H1 (cell line): ENCODE measurements at regions not wholly inside any gene's neighbourhood (a gene's known extent, or its start where the extent isn't known, plus 50 kb on each side); places are given as distances from the start of the nearest gene placed in this dataset.

ENCODE experiments used
- CTCF ChIA-PET: fragments of 300-600 bp; sonication (Branson Sonifier 250); formaldehyde crosslinking; loops from one replicate; lab custom pipeline; 2021; ENCODE audit not compliant: partially characterized antibody; lab: Charles Lee
- POLR2A ChIA-PET: fragments of 300-600 bp; sonication (Branson Sonifier 250); formaldehyde crosslinking; loops from one replicate; lab custom pipeline; 2021; ENCODE audit warnings: inconsistent platforms; ENCODE audit not compliant: partially characterized antibody; lab: Charles Lee
- DNase-seq, 2 experiments: peaks; one replicate each; pipeline versions ENCODE4 v3.0.0 to v3.0.0-alpha.2; 2010 to 2022; ENCODE audit warnings: low spot score in 2 of 2, low read depth in 1 of 2, mixed read lengths in 1 of 2
- FAIRE-seq: peaks from 2 replicates; lab custom pipeline; 2011; peaks lifted over from hg19 to GRCh38; lab: Jason Lieb, UNC
- H2AFZ ChIP-seq: 2 replicates; pipeline ENCODE4 v1.8.1; 2012; ENCODE audit warnings: low read length, inconsistent platforms
- H2AK5ac ChIP-seq: 2 replicates; pipeline ENCODE4 v1.6.1; 2013; ENCODE audit warnings: low read depth, low read length
- H2BK120ac ChIP-seq: replicated peaks from 2 replicates; pipeline ENCODE3; 2013; ENCODE audit warnings: low read depth, low read length, inconsistent platforms
- H2BK12ac ChIP-seq: 2 replicates; pipeline ENCODE4 v1.6.1; 2013; ENCODE audit warnings: low read depth, low read length
- H2BK15ac ChIP-seq: 2 replicates; pipeline ENCODE4 v1.6.1; 2013; ENCODE audit warnings: low read length
- H2BK20ac ChIP-seq: 2 replicates; pipeline ENCODE4 v1.6.1; 2013; ENCODE audit warnings: low read length
- H2BK5ac ChIP-seq: 2 replicates; pipeline ENCODE4 v1.6.1; 2013; ENCODE audit warnings: low read depth, low read length
- H3K14ac ChIP-seq: 2 replicates; pipeline ENCODE4 v1.6.1; 2013; ENCODE audit warnings: inconsistent platforms; ENCODE audit not compliant: insufficient read length
- H3K18ac ChIP-seq: 2 replicates; pipeline ENCODE4 v1.6.1; 2013; ENCODE audit warnings: low read length; ENCODE audit errors: extremely low read depth
- H3K23ac ChIP-seq: 2 replicates; pipeline ENCODE4 v1.6.1; 2013; ENCODE audit warnings: inconsistent platforms; ENCODE audit not compliant: insufficient read length
- H3K23me2 ChIP-seq: 2 replicates; pipeline ENCODE4 v1.6.1; 2013; ENCODE audit warnings: low read depth, low read length
- H3K27ac ChIP-seq: 2 replicates; pipeline ENCODE4 v1.6.1; 2011; ENCODE audit warnings: low read depth, low read length, inconsistent platforms
- H3K27me3 ChIP-seq, 4 experiments: replicated peaks in 1 of 4; 1 replicate in 1 of 4; 2 replicates in 3 of 4; pipeline versions ENCODE4 v1.6.1 to v1.8.1; 2011 to 2013; ENCODE audit warnings: low read length in 3 of 4, mild to moderate bottlenecking in 3 of 4, inconsistent platforms in 2 of 4, mixed read lengths in 2 of 4, moderate library complexity in 1 of 4; ENCODE audit not compliant: control insufficient read depth in 3 of 4, insufficient read depth in 3 of 4; ENCODE audit errors: extremely low read depth in 1 of 4
- H3K36me3 ChIP-seq, 4 experiments: 2 replicates each; pipeline versions ENCODE4 v1.6.1 to v1.8.1; 2011 to 2013; ENCODE audit warnings: mild to moderate bottlenecking in 4 of 4, low read length in 3 of 4, moderate library complexity in 2 of 4, control low read depth in 1 of 4, inconsistent platforms in 1 of 4; ENCODE audit not compliant: insufficient read depth in 4 of 4, control insufficient read depth in 2 of 4
- H3K4ac ChIP-seq: replicated peaks from 2 replicates; pipeline ENCODE3; 2013; ENCODE audit warnings: low read length, low read depth, mixed read lengths, inconsistent platforms; ENCODE audit not compliant: insufficient read length
- H3K4me1 ChIP-seq, 4 experiments: replicated peaks in 1 of 4; 1 replicate in 1 of 4; 2 replicates in 3 of 4; pipeline versions ENCODE4 v1.6.1 to v1.8.1; 2011 to 2013; ENCODE audit warnings: low read length in 3 of 4, inconsistent platforms in 2 of 4, mixed read lengths in 1 of 4; ENCODE audit not compliant: insufficient read depth in 4 of 4, control insufficient read depth in 3 of 4
- H3K4me2 ChIP-seq, 2 experiments: 2 replicates each; pipeline versions ENCODE4 v1.6.1 to v1.8.1; 2011 to 2013; ENCODE audit warnings: low read depth in 2 of 2, low read length in 2 of 2, control low read depth in 1 of 2, inconsistent platforms in 1 of 2, mild to moderate bottlenecking in 1 of 2; ENCODE audit not compliant: insufficient read depth in 1 of 2
- H3K4me3 ChIP-seq, 4 experiments: fragments of 200-600, 300-600 bp in 1 of 4; sonication (generic), shearing (Covaris generic), sonication (Bioruptor Twin) in 1 of 4; 2 replicates each; pipeline versions ENCODE4 v1.5.1 to v1.8.1; 2011 to 2016; ENCODE audit warnings: low read length in 4 of 4, low read depth in 3 of 4, control low read depth in 2 of 4, inconsistent platforms in 2 of 4, mild to moderate bottlenecking in 2 of 4, mixed read lengths in 1 of 4, moderate library complexity in 1 of 4; ENCODE audit not compliant: insufficient read depth in 2 of 4; ENCODE audit errors: extremely low read depth in 1 of 4
- H3K56ac ChIP-seq: replicated peaks from 2 replicates; pipeline ENCODE3; 2013; ENCODE audit warnings: low read depth, mild to moderate bottlenecking, mixed read lengths, low read length, inconsistent platforms; ENCODE audit not compliant: insufficient read length
- H3K79me1 ChIP-seq: 2 replicates; pipeline ENCODE4 v1.6.1; 2013; ENCODE audit warnings: low read depth, low read length, control low read depth
- H3K79me2 ChIP-seq, 2 experiments: 2 replicates each; pipeline versions ENCODE4 v1.6.1 to v1.8.1; 2012 to 2013; ENCODE audit warnings: low read length in 2 of 2, mild to moderate bottlenecking in 2 of 2, inconsistent platforms in 1 of 2; ENCODE audit not compliant: insufficient read depth in 2 of 2, control insufficient read depth in 1 of 2
- H3K9ac ChIP-seq, 4 experiments: replicated peaks in 1 of 4; 1 replicate in 1 of 4; 2 replicates in 3 of 4; pipeline versions ENCODE4 v1.6.1 to v1.8.1; 2011 to 2013; ENCODE audit warnings: low read depth in 3 of 4, low read length in 3 of 4, control low read depth in 2 of 4, mild to moderate bottlenecking in 2 of 4, moderate library complexity in 2 of 4, inconsistent platforms in 1 of 4; ENCODE audit errors: extremely low read depth in 1 of 4
- H3K9me3 ChIP-seq, 2 experiments: 2 replicates each; pipeline versions ENCODE4 v1.6.1 to v1.8.1; 2012 to 2013; ENCODE audit warnings: mild to moderate bottlenecking in 2 of 2, moderate library complexity in 2 of 2, control low read depth in 1 of 2, inconsistent platforms in 1 of 2, low read depth in 1 of 2, low read length in 1 of 2, mixed read lengths in 1 of 2; ENCODE audit not compliant: insufficient read depth in 2 of 2
- H4K20me1 ChIP-seq, 2 experiments: replicated peaks in 1 of 2; 2 replicates each; pipeline versions ENCODE3 to v1.8.1; 2011 to 2013; ENCODE audit warnings: inconsistent platforms in 2 of 2, low read length in 2 of 2, mild to moderate bottlenecking in 1 of 2; ENCODE audit not compliant: insufficient read depth in 2 of 2, control insufficient read depth in 1 of 2
- H4K5ac ChIP-seq: 2 replicates; pipeline ENCODE4 v1.6.1; 2013; ENCODE audit warnings: low read length, low read depth, mixed read lengths, inconsistent platforms; ENCODE audit not compliant: insufficient read length
- H4K8ac ChIP-seq: 2 replicates; pipeline ENCODE4 v1.8.0; 2013; ENCODE audit warnings: mild to moderate bottlenecking, moderate library complexity, low read length, inconsistent platforms; ENCODE audit not compliant: insufficient read depth; ENCODE audit errors: extremely low read depth
- H4K91ac ChIP-seq: replicated peaks from 2 replicates; pipeline ENCODE3; 2013; ENCODE audit warnings: low read length, mixed read lengths, inconsistent platforms; ENCODE audit not compliant: insufficient read length
- ATF3 ChIP-seq: IDR thresholded peaks from 2 replicates; pipeline ENCODE4 v1.6.1; 2011; ENCODE audit warnings: low read depth, mild to moderate bottlenecking, low read length; ENCODE audit not compliant: insufficient read depth
- HDAC6 ChIP-seq: IDR thresholded peaks from one replicate; pipeline ENCODE4 v1.7.1; 2012; ENCODE audit warnings: low read depth, mild to moderate bottlenecking, inconsistent platforms, low read length, moderate library complexity
- JUN ChIP-seq: IDR thresholded peaks from 2 replicates; pipeline ENCODE4 v1.6.1; 2011; ENCODE audit warnings: low read depth, mild to moderate bottlenecking, improper control_type of control experiment, low read length
- KDM4A ChIP-seq: IDR thresholded peaks from one replicate; pipeline ENCODE4 v1.7.1; 2012; ENCODE audit warnings: low read depth, mild to moderate bottlenecking, moderate library complexity, low read length, inconsistent platforms; ENCODE audit not compliant: severe bottlenecking
- NANOG ChIP-seq: IDR thresholded peaks from 2 replicates; pipeline ENCODE4 v1.6.1; 2011; ENCODE audit warnings: low read length, low read depth, mild to moderate bottlenecking, inconsistent platforms; ENCODE audit not compliant: insufficient read depth, poor library complexity, severe bottlenecking
- POLR2AphosphoS5 ChIP-seq: IDR thresholded peaks from 2 replicates; pipeline ENCODE4 v1.6.1; 2011; ENCODE audit warnings: low read depth, low read length
- SIN3A ChIP-seq, 2 experiments: IDR thresholded peaks in 1 of 2; conservative IDR thresholded peaks in 1 of 2; 2 replicates each; pipeline ENCODE4 v1.6.1; 2011 to 2012; ENCODE audit warnings: low read length in 2 of 2, improper control_type of control experiment in 1 of 2, low read depth in 1 of 2, mild to moderate bottlenecking in 1 of 2
- SP2 ChIP-seq: IDR thresholded peaks from 2 replicates; pipeline ENCODE4 v1.6.1; 2012; ENCODE audit warnings: mild to moderate bottlenecking, low read length, inconsistent platforms
- TAF1 ChIP-seq: IDR thresholded peaks from 2 replicates; pipeline ENCODE4 v1.6.1; 2011; ENCODE audit warnings: mild to moderate bottlenecking, low read depth, low read length
- TAF7 ChIP-seq: optimal IDR thresholded peaks from 2 replicates; pipeline ENCODE3; 2011; ENCODE audit warnings: low read depth, mild to moderate bottlenecking, inconsistent platforms, low read length, moderate library complexity, borderline replicate concordance
- USF2 ChIP-seq: IDR thresholded peaks from 2 replicates; pipeline ENCODE4 v1.6.1; 2011; ENCODE audit warnings: low read length, improper control_type of control experiment
- ZNF274 ChIP-seq: IDR thresholded peaks from 2 replicates; pipeline ENCODE4 v1.7.0; 2012; ENCODE audit warnings: low read length, borderline replicate concordance; ENCODE audit errors: extremely low read depth
- WGBS, 2 experiments: shearing (Covaris generic) in 1 of 2; methylation state at CpG; one replicate each; pipeline versions ENCODE4 v1.1.6 to v1.1.7; 2013 to 2015; ENCODE audit warnings: low lambda C conversion rate in 2 of 2, mixed read lengths in 2 of 2, inconsistent platforms in 1 of 2, low coverage in 1 of 2, missing lambda C conversion rate in 1 of 2; ENCODE audit not compliant: insufficient replicate concordance in 2 of 2, insufficient coverage in 1 of 2, insufficient read length in 1 of 2; ENCODE audit errors: extremely low coverage in 1 of 2, missing lambda C conversion rate in 1 of 2; 5-methylcytosine and 5-hydroxymethylcytosine counted together
- TF ChIP-seq, protein P1 (sequence below): IDR thresholded peaks from 2 replicates; pipeline ENCODE4 v1.6.1; 2012; ENCODE audit warnings: inconsistent platforms

GRCh38 chr22:34475886-34476285, 555.6 kb upstream of the LARGE1 start:
- H3K4me3 ChIP-seq: no peak overlapping the region
- ChIA-PET CTCF (no interaction called here), POLR2A (no interaction called here)
- no peak overlapping the region for H3K4me2 ChIP-seq
- DNase-seq (no peak), FAIRE-seq (no peak)
- no peaks in the 10 kb centered on the region for H3K79me1 ChIP-seq
- no peak overlapping the region for H4K91ac ChIP-seq
- peaks cover 4 to 8% of the 10 kb centered on the region in 2 experiments for H3K9me3 ChIP-seq
- H3K23me2 ChIP-seq: no peaks in the 10 kb centered on the region
- H3K4me1 ChIP-seq: no peaks in the 10 kb centered on the region
- no peak overlapping the region for H2BK12ac ChIP-seq
- no peaks in the 10 kb centered on the region for H3K79me2 ChIP-seq
- H3K4ac ChIP-seq: no peak overlapping the region
- no peak overlapping the region for H4K5ac ChIP-seq
- WGBS, 2 experiments: 96% methylated on average over 3 of the region's 3 CpGs; no CpG with 5 or more reads in 1 of the 2 experiments
- H3K14ac ChIP-seq: no peak overlapping the region
- H2BK15ac ChIP-seq: no peak overlapping the region
- H3K56ac ChIP-seq: no peak overlapping the region
- H3K36me3 ChIP-seq: no peaks in the 10 kb centered on the region
- H3K23ac ChIP-seq: no peak overlapping the region
- no peak overlapping the region for H2BK5ac ChIP-seq
- H4K8ac ChIP-seq: no peak overlapping the region
- no peak overlapping the region for H2BK120ac ChIP-seq
- no peak overlapping the region for H3K9ac ChIP-seq
- no peaks in the 10 kb centered on the region for H4K20me1 ChIP-seq
- no peak overlapping the region for H3K18ac ChIP-seq
- no peak overlapping the region for H2AK5ac ChIP-seq
- no peak overlapping the region for H3K27ac ChIP-seq
- H2BK20ac ChIP-seq: no peak overlapping the region
- no peaks in the 10 kb centered on the region for H3K27me3 ChIP-seq
- H2AFZ ChIP-seq: no peak overlapping the region
- TF ChIP-seq SIN3A (conservative IDR thresholded peaks at IDR 0.05 in 1 of 2, IDR thresholded peaks at IDR 0.05 in 1 of 2; ENCODE audit: low read depth in 1 of 2, low read length in 2 of 2) (no peak), NANOG (no peak), JUN (no peak), USF2 (no peak), ATF3 (no peak), HDAC6 (no peak), TAF1 (no peak), SP2 (no peak), KDM4A (no peak), POLR2AphosphoS5 (no peak), ZNF274 (no peak), TAF7 (no peak)
- TF ChIP-seq, protein P1, sequence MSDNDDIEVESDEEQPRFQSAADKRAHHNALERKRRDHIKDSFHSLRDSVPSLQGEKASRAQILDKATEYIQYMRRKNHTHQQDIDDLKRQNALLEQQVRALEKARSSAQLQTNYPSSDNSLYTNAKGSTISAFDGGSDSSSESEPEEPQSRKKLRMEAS: no peak
